ENCODE measurements at regions not wholly inside any gene's neighbourhood (a gene's known extent, or its start where the extent isn't known, plus 50 kb on each side); places are given as distances from the start of the nearest gene placed in this dataset.
A peak's percentile ranks its signal among the peaks of the same experiment; 100 is the strongest.

DNA sequence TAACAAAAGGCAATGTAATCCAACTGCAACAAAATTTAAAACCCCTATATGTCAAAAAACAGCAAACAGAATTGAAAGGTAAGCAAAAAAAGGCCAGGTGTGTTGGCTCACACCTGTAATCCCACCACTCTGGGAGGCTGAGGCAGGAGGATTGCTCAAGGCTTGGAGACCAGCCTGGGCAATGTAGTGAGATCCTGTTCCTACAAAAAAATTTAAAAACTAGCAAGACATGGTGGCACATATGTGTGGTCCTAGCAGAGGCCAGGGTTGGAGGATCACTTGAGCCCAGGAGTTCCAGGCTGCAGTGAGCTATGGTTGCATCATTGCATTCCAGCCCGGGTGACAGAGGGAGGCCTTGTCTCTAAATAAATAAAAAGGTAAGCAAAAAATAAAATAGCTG lies 212.1 kb upstream of the KLF14 start:
- no peaks in the 10 kb centered on the region for H3K9me1 ChIP-seq (ENCODE audit: control insufficient read depth, extremely low read depth, insufficient read depth, low read length)
- H3K27ac ChIP-seq (ENCODE audit: control insufficient read depth, insufficient read depth, low read length) = peak overlapping the region; percentile 62
- no peak overlapping the region for H3K4me3 ChIP-seq (ENCODE audit: control insufficient read depth in 2 of 3, extremely low read depth in 1 of 3, insufficient read depth in 2 of 3, low read depth in 1 of 3, low read length in 3 of 3)
- H4K20me1 ChIP-seq (ENCODE audit: control insufficient read depth, extremely low read depth, insufficient read depth, low read length) = no peaks in the 10 kb centered on the region
- peaks cover 25% of the 10 kb centered on the region for H3K4me1 ChIP-seq (ENCODE audit: control insufficient read depth, extremely low read depth, insufficient read depth, low read length)
- TF ChIP-seq, protein P1, sequence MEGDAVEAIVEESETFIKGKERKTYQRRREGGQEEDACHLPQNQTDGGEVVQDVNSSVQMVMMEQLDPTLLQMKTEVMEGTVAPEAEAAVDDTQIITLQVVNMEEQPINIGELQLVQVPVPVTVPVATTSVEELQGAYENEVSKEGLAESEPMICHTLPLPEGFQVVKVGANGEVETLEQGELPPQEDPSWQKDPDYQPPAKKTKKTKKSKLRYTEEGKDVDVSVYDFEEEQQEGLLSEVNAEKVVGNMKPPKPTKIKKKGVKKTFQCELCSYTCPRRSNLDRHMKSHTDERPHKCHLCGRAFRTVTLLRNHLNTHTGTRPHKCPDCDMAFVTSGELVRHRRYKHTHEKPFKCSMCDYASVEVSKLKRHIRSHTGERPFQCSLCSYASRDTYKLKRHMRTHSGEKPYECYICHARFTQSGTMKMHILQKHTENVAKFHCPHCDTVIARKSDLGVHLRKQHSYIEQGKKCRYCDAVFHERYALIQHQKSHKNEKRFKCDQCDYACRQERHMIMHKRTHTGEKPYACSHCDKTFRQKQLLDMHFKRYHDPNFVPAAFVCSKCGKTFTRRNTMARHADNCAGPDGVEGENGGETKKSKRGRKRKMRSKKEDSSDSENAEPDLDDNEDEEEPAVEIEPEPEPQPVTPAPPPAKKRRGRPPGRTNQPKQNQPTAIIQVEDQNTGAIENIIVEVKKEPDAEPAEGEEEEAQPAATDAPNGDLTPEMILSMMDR (optimal IDR thresholded peaks at IDR 0.05 in 1 of 3, IDR thresholded peaks at IDR 0.05 in 1 of 3, conservative IDR thresholded peaks at IDR 0.05 in 1 of 3; ENCODE audit: extremely low read depth in 1 of 3, insufficient read depth in 2 of 3, low read length in 3 of 3) = no peak
- no peak for TF ChIP-seq EZH2 (IDR thresholded peaks at IDR 0.05; ENCODE audit: low read length)
- H3K27me3 ChIP-seq (ENCODE audit: control insufficient read depth, extremely low read depth, insufficient read depth, low read length) = no peaks in the 10 kb centered on the region
- DNase-seq (ENCODE audit: low read depth, low spot score) (no peak), FAIRE-seq (no peak)
- no peak overlapping the region for H3K9ac ChIP-seq (ENCODE audit: control insufficient read depth, extremely low read depth, insufficient read depth, low read length)
- H3K4me2 ChIP-seq (ENCODE audit: control insufficient read depth, extremely low read depth, insufficient read depth, low read depth, low read length) = no peak overlapping the region
- H3K79me2 ChIP-seq (ENCODE audit: control insufficient read depth, insufficient read depth, low read length) = peaks cover 79% of the 10 kb centered on the region
- H3K36me3 ChIP-seq (ENCODE audit: control insufficient read depth in 2 of 2, extremely low read depth in 1 of 2, insufficient read depth in 2 of 2, low read length in 2 of 2) = peaks cover 2 to 7% of the 10 kb centered on the region in 2 experiments
- no peaks in the 10 kb centered on the region for H3K9me3 ChIP-seq (ENCODE audit: control insufficient read depth, low read depth, low read length)
- no peak overlapping the region for H2AFZ ChIP-seq (ENCODE audit: control insufficient read depth, low read length)
- dilution Hi-C loops (cut with MboI; ENCODE audit: extremely low pct_ligation_motif_present, low sequenced_read_pairs) = no loop called here

DNA sequence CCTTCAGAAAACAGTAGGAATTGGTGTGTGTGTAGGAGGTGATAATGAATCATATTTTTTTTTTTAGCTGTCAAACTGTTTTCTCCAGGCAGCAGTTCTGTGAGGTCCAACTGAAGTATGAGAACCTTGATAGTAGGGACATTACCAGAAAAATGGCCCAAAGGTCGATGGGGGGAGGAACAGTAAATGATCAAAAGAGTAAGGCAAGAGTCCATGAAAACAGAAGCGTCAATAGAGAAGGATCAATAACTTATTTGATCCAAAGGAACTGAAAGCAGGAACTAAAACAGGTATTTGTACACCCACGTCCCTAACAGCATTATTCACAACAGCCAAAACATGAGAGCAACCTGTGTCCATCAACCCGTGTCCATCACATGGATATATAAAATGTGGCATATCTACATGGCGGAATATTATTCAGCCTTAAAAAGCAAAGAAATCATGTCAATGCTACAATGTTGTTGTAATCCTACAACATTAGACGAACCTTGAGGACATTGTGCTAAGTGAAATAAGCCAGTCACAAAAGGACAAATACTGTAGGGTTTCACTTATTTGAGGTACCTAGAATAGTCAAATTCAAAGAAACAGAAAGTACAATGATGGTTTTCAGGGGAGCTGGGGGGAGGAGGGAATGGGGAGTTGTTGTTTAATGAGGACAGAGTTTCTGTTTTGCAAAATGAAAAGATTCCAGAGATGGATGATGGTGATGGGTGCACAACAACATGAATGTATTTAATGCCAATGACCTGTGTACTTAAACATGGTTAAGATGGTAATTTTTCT lies 214.0 kb upstream of the KLF14 start:
- no peak overlapping the region for H3K4me2 ChIP-seq (ENCODE audit: control insufficient read depth, extremely low read depth, insufficient read depth, low read depth, low read length)
- FAIRE-seq = no peak

More for the DNA sequence above, 214.0 kb upstream of the KLF14 start:
- H2AFZ ChIP-seq (ENCODE audit: control insufficient read depth, low read length) = no peak overlapping the region
- no peak overlapping the region for H3K4me3 ChIP-seq (ENCODE audit: control insufficient read depth in 2 of 3, extremely low read depth in 1 of 3, insufficient read depth in 2 of 3, low read depth in 1 of 3, low read length in 3 of 3)
- H3K9me1 ChIP-seq (ENCODE audit: control insufficient read depth, extremely low read depth, insufficient read depth, low read length) = no peaks in the 10 kb centered on the region
- no peaks in the 10 kb centered on the region for H3K9me3 ChIP-seq (ENCODE audit: control insufficient read depth, low read depth, low read length)
- peaks cover 80% of the 10 kb centered on the region for H3K79me2 ChIP-seq (ENCODE audit: control insufficient read depth, insufficient read depth, low read length)
- no peaks in the 10 kb centered on the region for H4K20me1 ChIP-seq (ENCODE audit: control insufficient read depth, extremely low read depth, insufficient read depth, low read length)
- TF ChIP-seq, protein P1 (optimal IDR thresholded peaks at IDR 0.05 in 1 of 3, IDR thresholded peaks at IDR 0.05 in 1 of 3, conservative IDR thresholded peaks at IDR 0.05 in 1 of 3; ENCODE audit: extremely low read depth in 1 of 3, insufficient read depth in 2 of 3, low read length in 3 of 3) = no peak
- no peak for TF ChIP-seq EZH2 (IDR thresholded peaks at IDR 0.05; ENCODE audit: low read length)
- dilution Hi-C loops (cut with MboI; ENCODE audit: extremely low pct_ligation_motif_present, low sequenced_read_pairs) = no loop called here
- no peak overlapping the region for H3K27ac ChIP-seq (ENCODE audit: control insufficient read depth, insufficient read depth, low read length)
- no peaks in the 10 kb centered on the region for H3K27me3 ChIP-seq (ENCODE audit: control insufficient read depth, extremely low read depth, insufficient read depth, low read length)
- H3K36me3 ChIP-seq (ENCODE audit: control insufficient read depth in 2 of 2, extremely low read depth in 1 of 2, insufficient read depth in 2 of 2, low read length in 2 of 2) = peaks cover 6 to 15% of the 10 kb centered on the region in 2 experiments
- DNase-seq (ENCODE audit: low read depth, low spot score) = no peak
- H3K4me1 ChIP-seq (ENCODE audit: control insufficient read depth, extremely low read depth, insufficient read depth, low read length) = peaks cover 25% of the 10 kb centered on the region
- H3K9ac ChIP-seq (ENCODE audit: control insufficient read depth, extremely low read depth, insufficient read depth, low read length) = no peak overlapping the region

All from keratinocyte (primary cell).